Cardiac fibroblast (primary cell): ENCODE measurements at regions not wholly inside any gene's neighbourhood (a gene's known extent, or its start where the extent isn't known, plus 50 kb on each side); places are given as distances from the start of the nearest gene placed in this dataset.

Experiments used
- DNase-seq, 2 donors: peaks; one replicate each; pipeline versions ENCODE4 v3.0.0 to v3.0.0-alpha.2; 2010; ENCODE audit warnings: low read depth in 2 of 2
- H3K4me3 ChIP-seq, 2 donors: replicated peaks in 1 of 2; 1 replicate in 1 of 2; 2 replicates in 1 of 2; pipeline ENCODE4 v1.5.1; 2011; ENCODE audit warnings: low read depth in 2 of 2, low read length in 2 of 2, mild to moderate bottlenecking in 2 of 2, moderate library complexity in 1 of 2
- CTCF ChIP-seq: IDR thresholded peaks from one replicate; pipeline ENCODE4 v1.5.1; 2011; ENCODE audit warnings: low read depth, mild to moderate bottlenecking, low read length, inconsistent platforms

- DNase-seq: no peak
- H3K4me3 ChIP-seq: no peak overlapping the region
- no peak for TF ChIP-seq CTCF
Measured at GRCh38 chr10:108496106-108496505, 1331.6 kb upstream of the SORCS1 start.

- TF ChIP-seq CTCF: no peak
- DNase-seq: no peak
- H3K4me3 ChIP-seq: no peak overlapping the region
Measured at GRCh38 chr10:108490944-108491343, 1326.4 kb upstream of the SORCS1 start.

GRCh38 chr10:108471420-108471819, 1306.9 kb upstream of the SORCS1 start:
- no peak overlapping the region for H3K4me3 ChIP-seq
- no peak for DNase-seq
- TF ChIP-seq CTCF: no peak

DNA sequence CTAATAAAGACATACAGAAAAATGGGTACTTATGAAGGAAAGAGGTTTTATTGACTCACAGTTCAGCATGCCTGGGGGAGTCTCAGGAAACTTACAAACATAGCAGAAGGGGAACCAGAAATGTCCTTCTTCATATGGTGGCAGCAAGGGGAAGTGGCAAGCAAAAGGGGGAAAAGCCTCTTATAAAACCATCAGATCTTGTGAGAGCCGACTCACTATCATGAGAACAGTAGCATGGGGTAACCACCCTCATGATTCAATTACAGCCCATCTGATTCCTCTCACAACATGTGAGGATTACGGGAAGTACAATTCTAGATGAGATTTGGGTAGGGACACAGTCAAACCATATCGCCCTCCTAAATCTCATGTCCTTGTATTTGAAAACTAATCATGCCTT, 1305.4 kb upstream of the SORCS1 start:
- DNase-seq: no peak
- no peak for TF ChIP-seq CTCF

DNA sequence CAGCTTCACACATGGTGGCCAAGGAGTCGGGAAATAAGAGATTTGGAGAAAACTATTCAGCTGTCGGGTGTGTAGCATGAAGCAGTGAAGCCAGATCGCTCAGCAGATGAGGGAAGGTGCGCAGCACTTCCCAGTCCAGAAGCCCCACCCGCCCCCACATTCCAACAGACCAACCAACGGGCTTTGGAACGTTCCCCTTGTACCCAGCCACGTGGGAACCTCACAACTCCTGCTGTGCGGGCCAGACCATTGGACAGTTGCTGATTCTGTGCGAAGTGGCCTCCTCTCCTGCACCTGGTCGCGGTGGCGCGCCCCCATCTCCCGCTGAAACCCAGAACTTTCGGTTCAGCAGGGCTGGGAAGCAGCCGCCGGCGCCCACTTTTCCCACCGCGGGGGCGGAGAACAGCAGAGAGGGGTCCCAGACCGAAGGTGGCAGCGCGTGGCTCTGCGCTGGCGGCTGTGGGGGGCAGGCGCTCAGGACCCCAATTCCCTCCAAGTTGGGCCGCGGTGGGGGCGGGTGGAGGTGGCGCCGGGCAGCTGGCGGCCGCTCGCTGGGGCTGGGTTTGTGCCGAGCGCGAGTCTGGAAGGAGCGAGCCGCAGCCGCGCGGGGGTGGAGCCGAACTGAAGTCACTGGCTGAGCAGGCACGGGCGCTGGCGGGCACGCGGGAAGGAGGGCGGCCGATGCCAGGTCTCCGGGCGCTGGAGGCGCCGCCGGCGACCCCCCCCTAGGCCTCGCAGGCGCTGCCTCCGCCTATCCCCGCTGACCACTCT, 1301.5 kb upstream of the SORCS1 start:
- peak in 1 of 2 donors; percentile 20 for DNase-seq
- peak overlapping the region; percentile 45 to 46 for H3K4me3 ChIP-seq
- no peak for TF ChIP-seq CTCF

More for the DNA sequence above, 1305.4 kb upstream of the SORCS1 start:
- H3K4me3 ChIP-seq: no peak overlapping the region

DNA sequence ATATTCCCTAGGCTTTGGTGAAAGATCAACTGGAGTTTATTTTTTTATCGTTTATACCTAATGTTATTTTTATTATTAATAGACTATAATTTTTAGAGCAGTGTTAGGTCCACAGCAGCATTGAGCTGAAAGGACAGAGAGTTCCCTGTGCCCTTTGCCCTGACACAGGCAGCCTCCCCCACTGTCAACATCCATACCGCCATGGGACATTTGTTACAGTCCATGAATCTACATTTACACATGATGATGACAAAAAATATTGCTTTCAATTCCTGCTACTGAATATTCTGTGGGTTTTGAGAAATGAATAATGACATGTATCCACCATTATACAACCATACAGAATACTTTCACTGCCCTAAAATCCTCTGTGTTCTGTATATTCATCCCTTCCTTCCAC, 1297.5 kb upstream of the SORCS1 start:
- no peak for TF ChIP-seq CTCF
- no peak for DNase-seq
- no peak overlapping the region for H3K4me3 ChIP-seq

GRCh38 chr10:108454793-108455192, 1290.3 kb upstream of the SORCS1 start:
- no peak for TF ChIP-seq CTCF
- no peak overlapping the region for H3K4me3 ChIP-seq
- peak in 1 of 2 donors; percentile 20 for DNase-seq
